K562 (cell line): ENCODE measurements at regions not wholly inside any gene's neighbourhood (a gene's known extent, or its start where the extent isn't known, plus 50 kb on each side); places are given as distances from the start of the nearest gene placed in this dataset.

Experiments
- ATAC-seq: fragments of 200-7000 bp; cut with Tn5 transposase; 3 replicates; pipeline ENCODE4 v1.9.1; 2020; ENCODE audit warnings: moderate library complexity
- BruUV-seq: library from RNA; stranded (reverse); fragments of 400-500 nt; replicated peaks from 2 replicates; lab custom pipeline; 2021; lab: Mats Ljungman, UMichigan
- CTCF ChIA-PET: fragments of 300-600 bp; formaldehyde crosslinking; extraction: SDS; loops from one replicate; lab custom pipeline; 2021; ENCODE audit warnings: low intra/inter-chr PET ratio; lab: Yijun Ruan, JAX
- POLR2A ChIA-PET: fragments of 300-600, 350-650 bp; sonication (Branson Sonifier 250); formaldehyde crosslinking; extraction: SDS; loops from one replicate; lab custom pipeline; 2021; ENCODE audit warnings: antibody characterized with exemption, inconsistent platforms; lab: Yijun Ruan, JAX
- DNase-seq, 4 experiments: peaks; one replicate each; pipeline versions ENCODE4 v3.0.0 to v3.0.0-alpha.2; 2011 to 2018; ENCODE audit warnings: low spot score in 3 of 4, mixed read lengths in 3 of 4; ENCODE audit errors: extremely low read depth in 1 of 4
- FAIRE-seq: peaks from 2 replicates; lab custom pipeline; 2011; peaks lifted over from hg19 to GRCh38; lab: Jason Lieb, UNC
- H2AFZ ChIP-seq: 2 replicates; pipeline ENCODE4 v1.6.0; 2011; ENCODE audit warnings: low read depth, low read length, control low read depth, inconsistent platforms
- H3K27ac ChIP-seq: fragments of 200-600 bp; 3 replicates; pipeline ENCODE4 v1.8.0; 2011; ENCODE audit warnings: low read depth, mild to moderate bottlenecking, control low read depth, inconsistent platforms, low read length, moderate library complexity, mixed read lengths; ENCODE audit errors: extremely low read depth
- H3K27me3 ChIP-seq, 2 experiments: fragments of 300-600 bp in 1 of 2; 2 replicates in 1 of 2; 3 replicates in 1 of 2; pipeline versions ENCODE4 v1.6.0 to v1.8.0; 2011; ENCODE audit warnings: inconsistent platforms in 2 of 2, low read length in 2 of 2, mild to moderate bottlenecking in 1 of 2, mixed read lengths in 1 of 2, moderate library complexity in 1 of 2; ENCODE audit not compliant: control insufficient read depth in 2 of 2, insufficient read depth in 2 of 2
- H3K36me3 ChIP-seq: fragments of 300-600 bp; 3 replicates; pipeline ENCODE4 v1.8.0; 2011; ENCODE audit warnings: mild to moderate bottlenecking, low read length, inconsistent platforms; ENCODE audit not compliant: control insufficient read depth, insufficient read depth
- H3K4me1 ChIP-seq, 2 experiments: fragments of 200-600 bp in 1 of 2; replicated peaks in 1 of 2; 2 replicates in 1 of 2; 3 replicates in 1 of 2; pipeline versions ENCODE4 v1.5.1 to v1.8.0; 2011; ENCODE audit warnings: inconsistent platforms in 2 of 2, low read length in 2 of 2, mild to moderate bottlenecking in 1 of 2, mixed read lengths in 1 of 2, moderate library complexity in 1 of 2; ENCODE audit not compliant: control insufficient read depth in 2 of 2, insufficient read depth in 2 of 2
- H3K4me2 ChIP-seq: 2 replicates; pipeline ENCODE4 v1.6.1; 2011; ENCODE audit warnings: low read length, control low read depth, inconsistent platforms, mixed read lengths; ENCODE audit not compliant: insufficient read depth
- H3K4me3 ChIP-seq: fragments of 200-600 bp; sonication (generic), shearing (Covaris generic); 2 replicates; pipeline ENCODE4 v1.5.1; 2016; ENCODE audit warnings: control low read depth, inconsistent platforms
- H3K79me2 ChIP-seq: fragments of 200-600 bp; 3 replicates; pipeline ENCODE4 v1.8.0; 2011; ENCODE audit warnings: low read length, inconsistent platforms; ENCODE audit not compliant: control insufficient read depth, insufficient read depth
- H3K9ac ChIP-seq, 2 experiments: 2 replicates each; pipeline versions ENCODE4 v1.6.0 to v1.6.1; 2011; ENCODE audit warnings: low read depth in 2 of 2, low read length in 2 of 2, control low read depth in 1 of 2, inconsistent platforms in 1 of 2, mild to moderate bottlenecking in 1 of 2, mixed read lengths in 1 of 2; ENCODE audit not compliant: insufficient read depth in 1 of 2
- H3K9me1 ChIP-seq: one replicate; pipeline ENCODE4 v1.6.0; 2011; ENCODE audit warnings: inconsistent platforms, mild to moderate bottlenecking, low read length, moderate library complexity; ENCODE audit not compliant: control insufficient read depth, insufficient read depth
- H3K9me3 ChIP-seq: replicated peaks from 2 replicates; pipeline ENCODE4 v1.5.1; 2011; ENCODE audit warnings: low read depth, low read length, inconsistent platforms; ENCODE audit not compliant: control insufficient read depth, insufficient read depth
- H4K20me1 ChIP-seq: replicated peaks from 2 replicates; pipeline ENCODE4 v1.6.1; 2011; ENCODE audit warnings: low read length, inconsistent platforms, mixed read lengths; ENCODE audit not compliant: control insufficient read depth, insufficient read depth
- BMI1 ChIP-seq: fragments of 150-350 bp; IDR thresholded peaks from 2 replicates; pipeline ENCODE4 v1.6.1; 2014; ENCODE audit warnings: low read length
- FOXK1 ChIP-seq: sonication (generic); formaldehyde crosslinking; IDR thresholded peaks from 2 replicates; pipeline ENCODE4 v1.8.0; 2022; ENCODE audit warnings: missing genetic modification reagents, mild to moderate bottlenecking, borderline replicate concordance
- KLF13 ChIP-seq: fragments of 450-650 bp; IDR thresholded peaks from 2 replicates; pipeline ENCODE4 v1.6.1; 2016; ENCODE audit warnings: missing genetic modification characterization, low read depth, mild to moderate bottlenecking, missing compliant biosample characterization, moderate library complexity, borderline replicate concordance
- NFIX ChIP-seq: fragments of 250-450 bp; sonication (Bioruptor Pico); IDR thresholded peaks from 2 replicates; pipeline ENCODE4 v1.4.0; 2020; ENCODE audit warnings: low read depth, mild to moderate bottlenecking, moderate library complexity
- PHF20 ChIP-seq: fragments of 450-650 bp; IDR thresholded peaks from 2 replicates; pipeline ENCODE4 v1.6.1; 2018; ENCODE audit not compliant: partially characterized antibody
- SMAD1 ChIP-seq: fragments of 150-350 bp; IDR thresholded peaks from 2 replicates; pipeline ENCODE4 v1.6.1; 2014; ENCODE audit warnings: low read length, low read depth; ENCODE audit not compliant: partially characterized antibody
- SRSF7 ChIP-seq: fragments of 200-400 bp; formaldehyde crosslinking; optimal IDR thresholded peaks from 2 replicates; pipeline ENCODE3; 2017; ENCODE audit warnings: mild to moderate bottlenecking, low read depth, low read length
- THAP12 ChIP-seq: fragments of 250-450 bp; sonication (Bioruptor Pico); IDR thresholded peaks from 2 replicates; pipeline ENCODE4 v1.9.0; 2021; ENCODE audit warnings: mild to moderate bottlenecking, inconsistent platforms
- ZNF146 ChIP-seq: IDR thresholded peaks from one replicate; pipeline ENCODE4 v1.6.1; 2018; ENCODE audit warnings: missing compliant biosample characterization; ENCODE audit not compliant: unreplicated experiment
- ZNF76 ChIP-seq: fragments of 250-450 bp; sonication (Bioruptor Pico); IDR thresholded peaks from 2 replicates; pipeline ENCODE4 v1.4.0; 2020; ENCODE audit warnings: mild to moderate bottlenecking, moderate library complexity, borderline replicate concordance
- WGBS: fragments of 100-300 bp; shearing (Covaris generic); methylation state at CpG from one replicate; pipeline ENCODE4 v1.1.6; 2016; ENCODE audit warnings: low coverage, mixed read lengths; ENCODE audit not compliant: insufficient coverage; ENCODE audit errors: missing lambda C conversion rate; 5-methylcytosine and 5-hydroxymethylcytosine counted together
- in situ Hi-C: fragments of 300-500 bp; cut with MboI; formaldehyde crosslinking; loops from 4 replicates; pipeline ENCODE4 v1.15.0; 2018; ENCODE audit warnings: inconsistent platforms, mixed read lengths
- intact Hi-C: fragments of 100-400 bp; cut with micrococcal nuclease; formaldehyde crosslinking; loops from 2 replicates; pipeline ENCODE4 v1.14.2; 2022

- intact Hi-C loops (no loop called here), in situ Hi-C loops (no loop called here)
- Histone ChIP-seq H3K4me2 (no peak overlapping the region), H3K9me1 (no peaks in the 10 kb centered on the region), H3K79me2 (no peaks in the 10 kb centered on the region), H3K4me1 (peaks cover 0 to 11% of the 10 kb centered on the region in 2 experiments; a peak in 2 of 5 replicates), H3K9me3 (no peaks in the 10 kb centered on the region), H3K4me3 (no peak overlapping the region), H3K36me3 (no peaks in the 10 kb centered on the region), H2AFZ (no peak overlapping the region), H4K20me1 (no peaks in the 10 kb centered on the region), H3K27me3 (peaks cover 3 to 62% of the 10 kb centered on the region in 2 experiments; a peak in 3 of 5 replicates), H3K27ac (no peak overlapping the region), H3K9ac (no peak overlapping the region)
- CTCF ChIA-PET: no interaction called here
- DNase-seq: no peak
- no peak for FAIRE-seq
- no peak for ATAC-seq
- under 1% methylated on average over 23 of the region's 23 CpGs for WGBS
- TF ChIP-seq ZNF76 (CRISPR knock-in tag): no peak
- no peak for TF ChIP-seq BMI1
- TF ChIP-seq THAP12: no peak
- no peak for TF ChIP-seq KLF13 (tag)
- TF ChIP-seq ZNF146 (CRISPR knock-in tag): no peak
- TF ChIP-seq SMAD1: no peak
- TF ChIP-seq SRSF7: no peak
- no peak for TF ChIP-seq PHF20
- no peak for TF ChIP-seq FOXK1 (CRISPR knock-in tag)
- no peak for TF ChIP-seq NFIX (CRISPR knock-in tag)
- no TSS peak for BruUV-seq
- POLR2A ChIA-PET: interaction anchor here (0.6 kb wide), 1 partner anchor 11 kb away, joined by 3 read pairs; no protein-coding TSS in a partner anchor
Observed at GRCh38 chr6:170029416-170030283, 261.2 kb downstream of the DLL1 start.
